ENCODE measurements at regions not wholly inside any gene's neighbourhood (a gene's known extent, or its start where the extent isn't known, plus 50 kb on each side); places are given as distances from the start of the nearest gene placed in this dataset.
"Not testable (repeated sequence)": the region's sequence is repeated elsewhere in the genome, so short reads cannot be mapped to it uniquely, and the experiment has no call there.

- CTCF ChIA-PET = interaction anchor here (0.8 kb wide), 1 partner anchor 12 kb away, joined by 3 read pairs; no protein-coding TSS in a partner anchor
Observed at GRCh38 chr2:145750144-145750543, 1230.2 kb upstream of the ZEB2 start.

GRCh38 chr2:145749556-145749955, 1229.6 kb upstream of the ZEB2 start:
- CTCF ChIA-PET = interaction anchor here (0.8 to 1.0 kb wide), 2 partner anchors 12 to 18 kb away, joined by 3 read pairs; no protein-coding TSS in a partner anchor
- POLR2A ChIA-PET = no interaction called here
- TF ChIP-seq CTCF (IDR thresholded peaks at IDR 0.05; ENCODE audit: control extremely low read depth, extremely low read depth, low read depth, missing control alignments) = no peak
- DNase-seq (ENCODE audit: extremely low spot score) = no peak

More at GRCh38 chr2:145750144-145750543, 1230.2 kb upstream of the ZEB2 start:
- TF ChIP-seq CTCF (IDR thresholded peaks at IDR 0.05; ENCODE audit: control extremely low read depth, extremely low read depth, low read depth, missing control alignments) = no peak
- DNase-seq (ENCODE audit: extremely low spot score) = no peak
- POLR2A ChIA-PET = no interaction called here

- ChIA-PET POLR2A (no interaction called here), CTCF (interaction anchor here (1.0 kb wide), 1 partner anchor 19 kb away, joined by 3 read pairs; no protein-coding TSS in a partner anchor)
- no peak for DNase-seq (ENCODE audit: extremely low spot score)
- no peak for TF ChIP-seq CTCF (IDR thresholded peaks at IDR 0.05; ENCODE audit: control extremely low read depth, extremely low read depth, low read depth, missing control alignments)
Observed at GRCh38 chr2:145748927-145749326, 1229.0 kb upstream of the ZEB2 start.

- POLR2A ChIA-PET = no interaction called here
Observed at GRCh38 chr2:145747715-145748114, 1227.8 kb upstream of the ZEB2 start.

GRCh38 chr2:145745387-145745721, 1225.4 kb upstream of the ZEB2 start:
- POLR2A ChIA-PET; DNase-seq (ENCODE audit: extremely low spot score); CTCF ChIA-PET: not testable (repeated sequence)

More at GRCh38 chr2:145747715-145748114, 1227.8 kb upstream of the ZEB2 start:
- no peak for TF ChIP-seq CTCF (IDR thresholded peaks at IDR 0.05; ENCODE audit: control extremely low read depth, extremely low read depth, low read depth, missing control alignments)
- no peak for DNase-seq (ENCODE audit: extremely low spot score)
- CTCF ChIA-PET = no interaction called here

- no peak for DNase-seq (ENCODE audit: extremely low spot score)
- ChIA-PET CTCF (interaction anchor here (1.4 kb wide), 1 partner anchor 8 kb away, joined by 4 read pairs; no protein-coding TSS in a partner anchor), POLR2A (no interaction called here)
- TF ChIP-seq CTCF (IDR thresholded peaks at IDR 0.05; ENCODE audit: control extremely low read depth, extremely low read depth, low read depth, missing control alignments) = no peak
Observed at GRCh38 chr2:145744541-145745386, 1224.8 kb upstream of the ZEB2 start.

- CTCF ChIA-PET = interaction anchor here (1.0 kb wide), 1 partner anchor 10 kb away, joined by 5 read pairs; no protein-coding TSS in a partner anchor
- POLR2A ChIA-PET = no interaction called here
Observed at GRCh38 chr2:145743011-145743410, 1223.1 kb upstream of the ZEB2 start.

More at GRCh38 chr2:145743011-145743410, 1223.1 kb upstream of the ZEB2 start:
- TF ChIP-seq CTCF (IDR thresholded peaks at IDR 0.05; ENCODE audit: control extremely low read depth, extremely low read depth, low read depth, missing control alignments) = no peak
- no peak for DNase-seq (ENCODE audit: extremely low spot score)
